NCI-H345 (cell line): ENCODE measurements at regions not wholly inside any gene's neighbourhood (a gene's known extent, or its start where the extent isn't known, plus 50 kb on each side); places are given as distances from the start of the nearest gene placed in this dataset.
A peak's percentile ranks its signal among the peaks of the same experiment; 100 is the strongest.

Experiments used
- DNase-seq: peaks from one replicate; lab custom pipeline; 2025; lab: John Stamatoyannopoulos, UW

- DNase-seq: peak; percentile 15
Observed at GRCh38 chr1:5597991-5598823, 394.0 kb downstream of the NPHP4 start.

GRCh38 chr1:5597171-5597850, 394.9 kb downstream of the NPHP4 start:
- no peak for DNase-seq

GRCh38 chr1:5596651-5597050, 395.6 kb downstream of the NPHP4 start:
- DNase-seq: no peak

GRCh38 chr1:5595531-5596170, 396.6 kb downstream of the NPHP4 start:
- DNase-seq: peak; percentile 34

DNA sequence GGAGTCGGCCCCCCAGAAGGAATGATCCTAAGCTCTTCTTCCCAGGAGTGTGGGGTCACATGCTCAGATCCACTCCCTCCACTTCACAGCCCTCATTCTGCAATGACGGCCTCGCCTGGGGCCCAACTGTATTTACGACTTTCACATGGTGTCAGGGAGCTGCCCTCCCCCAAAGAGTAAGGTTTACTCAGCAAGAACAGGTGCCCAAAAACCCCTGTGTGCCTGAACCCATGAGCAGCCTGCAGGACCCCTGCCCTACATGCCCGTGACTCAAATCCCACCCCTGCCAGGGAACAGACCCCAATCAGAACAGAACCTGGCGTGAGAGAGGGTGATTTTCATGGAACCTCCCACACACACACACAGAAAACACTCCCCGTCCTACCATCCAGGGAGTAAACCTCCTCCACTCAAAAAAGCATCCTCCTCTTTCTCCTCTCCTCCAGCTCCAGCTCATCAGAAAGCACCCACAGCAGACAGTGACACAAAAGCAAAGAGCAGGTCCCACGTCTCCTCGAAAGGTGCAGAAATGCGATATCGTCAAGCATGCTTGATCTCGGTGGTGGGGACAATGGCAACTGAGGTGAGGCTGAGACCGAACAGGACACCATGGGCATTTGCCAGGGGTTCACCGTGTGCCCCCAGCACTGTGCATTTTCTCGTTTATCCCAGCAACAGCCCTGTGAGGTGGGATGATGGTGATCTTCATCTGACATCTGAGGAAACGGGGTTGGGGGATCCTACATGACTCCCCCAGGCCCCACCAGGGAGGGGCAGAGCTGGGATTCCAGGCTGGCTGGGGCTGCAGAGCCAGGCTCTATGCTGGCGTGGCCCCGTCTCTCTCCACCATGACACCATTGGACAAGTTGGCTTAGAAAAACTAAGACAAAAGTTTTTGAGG, 397.9 kb downstream of the NPHP4 start:
- no peak for DNase-seq

DNA sequence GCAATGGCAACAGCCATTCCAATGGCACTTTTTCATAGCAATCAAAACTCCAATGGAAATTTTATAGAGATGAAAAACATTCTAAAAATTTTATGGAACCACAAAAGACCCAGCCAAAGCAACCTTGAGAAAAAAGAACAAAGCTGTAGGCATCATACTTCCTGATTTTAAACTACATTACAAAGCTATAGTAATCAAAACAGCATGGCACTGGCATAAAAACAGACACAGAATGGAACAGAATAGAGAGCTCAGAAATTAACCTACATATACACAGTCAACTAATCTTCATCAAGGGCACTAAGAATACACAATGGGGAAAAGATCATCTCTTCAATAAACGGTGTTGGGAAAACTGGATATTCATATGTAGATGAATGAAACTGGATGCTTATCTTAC, 401.5 kb downstream of the NPHP4 start:
- DNase-seq: no peak

- DNase-seq: no peak
Observed at GRCh38 chr1:5586629-5587028, 405.6 kb downstream of the NPHP4 start.

- DNase-seq: no peak
Observed at GRCh38 chr1:5585256-5585655, 407.0 kb downstream of the NPHP4 start.

- DNase-seq: no peak
Observed at GRCh38 chr1:5580926-5581325, 411.3 kb downstream of the NPHP4 start.

DNA sequence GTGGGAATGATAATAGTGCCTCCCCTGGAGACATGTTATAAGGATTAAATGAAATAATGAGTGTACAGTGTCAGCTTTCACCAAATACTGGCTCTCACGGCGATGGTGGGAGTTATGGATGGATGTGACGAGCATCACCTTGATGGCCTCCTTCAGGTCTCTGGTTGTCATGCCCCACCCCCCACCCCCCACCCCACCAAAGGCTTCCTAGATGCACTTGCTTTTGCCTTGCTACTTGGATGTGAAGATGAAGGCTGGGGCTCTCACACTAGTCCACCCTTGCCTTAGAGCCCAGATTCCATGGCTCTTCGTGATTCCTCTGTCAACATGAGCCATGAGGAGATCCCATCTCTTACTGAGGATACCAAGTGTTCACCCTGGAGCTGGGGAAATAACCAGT, 412.3 kb downstream of the NPHP4 start:
- no peak for DNase-seq

GRCh38 chr1:5578690-5579089, 413.5 kb downstream of the NPHP4 start:
- no peak for DNase-seq

- no peak for DNase-seq
Observed at GRCh38 chr1:5577255-5578040, 414.8 kb downstream of the NPHP4 start.

GRCh38 chr1:5576673-5577065, 415.6 kb downstream of the NPHP4 start:
- no peak for DNase-seq

DNA sequence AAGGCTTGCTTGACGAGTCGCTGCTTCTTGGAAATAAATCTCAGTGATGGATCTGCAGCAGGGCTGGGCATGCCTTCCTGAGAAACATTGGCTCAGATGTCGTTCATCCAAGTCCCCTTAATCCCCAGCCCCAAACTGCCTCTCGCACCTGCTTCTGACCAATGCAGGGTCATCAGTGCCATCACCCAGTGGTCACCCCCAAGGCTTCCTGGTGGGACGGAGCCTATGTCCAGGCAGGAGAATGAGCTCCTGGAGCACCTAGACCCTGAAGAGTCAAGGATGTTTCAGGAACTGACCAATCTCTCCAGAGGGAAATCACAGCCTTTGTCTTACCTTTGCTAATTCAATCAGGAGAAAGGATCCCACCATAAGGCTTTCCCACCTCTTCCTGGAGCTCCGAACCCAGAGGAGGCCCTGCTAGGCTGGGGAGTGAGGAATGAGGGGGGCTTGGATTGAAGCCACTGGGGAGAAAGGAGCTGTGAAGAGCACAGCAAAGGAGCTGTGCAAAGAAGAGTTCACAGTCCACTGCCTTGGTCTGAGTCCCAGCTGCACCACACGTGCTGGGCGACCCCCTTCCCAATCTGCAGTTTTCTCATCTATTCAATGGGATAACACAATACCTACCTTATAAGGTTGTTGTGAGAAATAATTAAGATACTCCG, 416.1 kb downstream of the NPHP4 start:
- DNase-seq: no peak

GRCh38 chr1:5575396-5575940, 416.8 kb downstream of the NPHP4 start:
- DNase-seq: no peak

DNA sequence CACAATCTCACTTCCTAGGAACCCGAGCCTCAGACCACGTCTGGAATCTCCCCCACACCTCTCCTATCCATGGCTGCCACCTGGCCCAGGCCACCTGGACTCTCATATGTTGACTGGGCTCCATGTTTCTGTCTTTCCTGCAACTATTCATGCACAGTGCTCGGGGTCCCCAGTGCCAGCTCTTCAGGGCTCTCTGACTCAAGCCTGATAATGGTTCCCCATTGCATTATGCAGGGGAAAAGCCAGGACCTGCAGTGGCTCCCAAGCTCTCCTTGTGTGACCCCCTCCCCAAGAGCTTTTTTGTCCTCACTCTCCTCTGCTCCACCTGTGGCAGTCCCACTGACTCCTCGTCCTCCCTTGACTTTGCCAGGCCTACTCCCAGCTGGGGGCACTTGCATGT, 417.6 kb downstream of the NPHP4 start:
- DNase-seq: no peak

- no peak for DNase-seq
Observed at GRCh38 chr1:5572794-5573193, 419.4 kb downstream of the NPHP4 start.

GRCh38 chr1:5571861-5572401, 420.3 kb downstream of the NPHP4 start:
- DNase-seq: no peak

GRCh38 chr1:5571438-5571837, 420.8 kb downstream of the NPHP4 start:
- DNase-seq: no peak

- DNase-seq: no peak
Observed at GRCh38 chr1:5570931-5571330, 421.3 kb downstream of the NPHP4 start.
